Caki2 (cell line): ENCODE measurements at regions not wholly inside any gene's neighbourhood (a gene's known extent, or its start where the extent isn't known, plus 50 kb on each side); places are given as distances from the start of the nearest gene placed in this dataset.

Experiments used
- DNase-seq: peaks from one replicate; pipeline ENCODE4 v3.0.0-alpha.2; 2015; ENCODE audit warnings: low read depth
- in situ Hi-C: cut with HindIII; loops from 2 replicates; pipeline ENCODE4 v1.10.0; 2016; ENCODE audit warnings: low sequenced_read_pairs, low pct_unique_long_range_greater_than_20kb, mixed read lengths

- in situ Hi-C loops, result no loop called here
- no peak for DNase-seq
Observed at GRCh38 chr14:76710056-76711010, 50.9 kb upstream of the VASH1 start.
